K562 (cell line): ENCODE measurements at regions not wholly inside any gene's neighbourhood (a gene's known extent, or its start where the extent isn't known, plus 50 kb on each side); places are given as distances from the start of the nearest gene placed in this dataset.

ENCODE experiments used
- ATAC-seq: fragments of 200-7000 bp; cut with Tn5 transposase; 3 replicates; pipeline ENCODE4 v1.9.1; 2020; ENCODE audit warnings: moderate library complexity
- BruUV-seq: library from RNA; stranded (reverse); fragments of 400-500 nt; replicated peaks from 2 replicates; lab custom pipeline; 2021; lab: Mats Ljungman, UMichigan
- CTCF ChIA-PET: fragments of 300-600 bp; formaldehyde crosslinking; extraction: SDS; loops from one replicate; lab custom pipeline; 2021; ENCODE audit warnings: low intra/inter-chr PET ratio; lab: Yijun Ruan, JAX
- POLR2A ChIA-PET: fragments of 300-600, 350-650 bp; sonication (Branson Sonifier 250); formaldehyde crosslinking; extraction: SDS; loops from one replicate; lab custom pipeline; 2021; ENCODE audit warnings: antibody characterized with exemption, inconsistent platforms; lab: Yijun Ruan, JAX
- DNase-seq, 4 experiments: peaks; one replicate each; pipeline versions ENCODE4 v3.0.0 to v3.0.0-alpha.2; 2011 to 2018; ENCODE audit warnings: low spot score in 3 of 4, mixed read lengths in 3 of 4; ENCODE audit errors: extremely low read depth in 1 of 4
- FAIRE-seq: peaks from 2 replicates; lab custom pipeline; 2011; peaks lifted over from hg19 to GRCh38; lab: Jason Lieb, UNC
- H2AFZ ChIP-seq: 2 replicates; pipeline ENCODE4 v1.6.0; 2011; ENCODE audit warnings: low read depth, low read length, control low read depth, inconsistent platforms
- H3K27ac ChIP-seq: fragments of 200-600 bp; 3 replicates; pipeline ENCODE4 v1.8.0; 2011; ENCODE audit warnings: low read depth, mild to moderate bottlenecking, control low read depth, inconsistent platforms, low read length, moderate library complexity, mixed read lengths; ENCODE audit errors: extremely low read depth
- H3K27me3 ChIP-seq, 2 experiments: fragments of 300-600 bp in 1 of 2; 2 replicates in 1 of 2; 3 replicates in 1 of 2; pipeline versions ENCODE4 v1.6.0 to v1.8.0; 2011; ENCODE audit warnings: inconsistent platforms in 2 of 2, low read length in 2 of 2, mild to moderate bottlenecking in 1 of 2, mixed read lengths in 1 of 2, moderate library complexity in 1 of 2; ENCODE audit not compliant: control insufficient read depth in 2 of 2, insufficient read depth in 2 of 2
- H3K36me3 ChIP-seq: fragments of 300-600 bp; 3 replicates; pipeline ENCODE4 v1.8.0; 2011; ENCODE audit warnings: mild to moderate bottlenecking, low read length, inconsistent platforms; ENCODE audit not compliant: control insufficient read depth, insufficient read depth
- H3K4me1 ChIP-seq, 2 experiments: fragments of 200-600 bp in 1 of 2; replicated peaks in 1 of 2; 2 replicates in 1 of 2; 3 replicates in 1 of 2; pipeline versions ENCODE4 v1.5.1 to v1.8.0; 2011; ENCODE audit warnings: inconsistent platforms in 2 of 2, low read length in 2 of 2, mild to moderate bottlenecking in 1 of 2, mixed read lengths in 1 of 2, moderate library complexity in 1 of 2; ENCODE audit not compliant: control insufficient read depth in 2 of 2, insufficient read depth in 2 of 2
- H3K4me2 ChIP-seq: 2 replicates; pipeline ENCODE4 v1.6.1; 2011; ENCODE audit warnings: low read length, control low read depth, inconsistent platforms, mixed read lengths; ENCODE audit not compliant: insufficient read depth
- H3K4me3 ChIP-seq: fragments of 200-600 bp; sonication (generic), shearing (Covaris generic); 2 replicates; pipeline ENCODE4 v1.5.1; 2016; ENCODE audit warnings: control low read depth, inconsistent platforms
- H3K79me2 ChIP-seq: fragments of 200-600 bp; 3 replicates; pipeline ENCODE4 v1.8.0; 2011; ENCODE audit warnings: low read length, inconsistent platforms; ENCODE audit not compliant: control insufficient read depth, insufficient read depth
- H3K9ac ChIP-seq, 2 experiments: 2 replicates each; pipeline versions ENCODE4 v1.6.0 to v1.6.1; 2011; ENCODE audit warnings: low read depth in 2 of 2, low read length in 2 of 2, control low read depth in 1 of 2, inconsistent platforms in 1 of 2, mild to moderate bottlenecking in 1 of 2, mixed read lengths in 1 of 2; ENCODE audit not compliant: insufficient read depth in 1 of 2
- H3K9me1 ChIP-seq: one replicate; pipeline ENCODE4 v1.6.0; 2011; ENCODE audit warnings: inconsistent platforms, mild to moderate bottlenecking, low read length, moderate library complexity; ENCODE audit not compliant: control insufficient read depth, insufficient read depth
- H3K9me3 ChIP-seq: replicated peaks from 2 replicates; pipeline ENCODE4 v1.5.1; 2011; ENCODE audit warnings: low read depth, low read length, inconsistent platforms; ENCODE audit not compliant: control insufficient read depth, insufficient read depth
- H4K20me1 ChIP-seq: replicated peaks from 2 replicates; pipeline ENCODE4 v1.6.1; 2011; ENCODE audit warnings: low read length, inconsistent platforms, mixed read lengths; ENCODE audit not compliant: control insufficient read depth, insufficient read depth
- ADNP ChIP-seq: fragments of 200-800 bp; sonication (Bioruptor generic); IDR thresholded peaks from 2 replicates; pipeline ENCODE4 v1.6.1; 2016; ENCODE audit warnings: missing genetic modification characterization, missing compliant biosample characterization
- ARID1B ChIP-seq: fragments of 450-650 bp; IDR thresholded peaks from 2 replicates; pipeline ENCODE4 v1.6.1; 2016; ENCODE audit warnings: antibody characterized with exemption, mild to moderate bottlenecking, inconsistent platforms
- C11orf30 ChIP-seq: fragments of 450-650 bp; IDR thresholded peaks from 2 replicates; pipeline ENCODE4 v1.6.1; 2016; ENCODE audit warnings: low read depth, mild to moderate bottlenecking
- CC2D1A ChIP-seq: fragments of 450-650 bp; IDR thresholded peaks from 2 replicates; pipeline ENCODE4 v1.6.1; 2017; ENCODE audit warnings: mild to moderate bottlenecking
- COPS2 ChIP-seq: fragments of 450-650 bp; conservative IDR thresholded peaks from 2 replicates; pipeline ENCODE4 v1.6.1; 2016; ENCODE audit warnings: mild to moderate bottlenecking, moderate library complexity
- ETS2 ChIP-seq: IDR thresholded peaks from 2 replicates; pipeline ENCODE4 v1.6.1; 2016; ENCODE audit warnings: borderline replicate concordance, missing genetic modification characterization, mild to moderate bottlenecking, moderate library complexity, missing compliant biosample characterization; ENCODE audit not compliant: poor library complexity, severe bottlenecking
- FOSL1 ChIP-seq: fragments of 200-800 bp; sonication (Bioruptor generic); conservative IDR thresholded peaks from 2 replicates; pipeline ENCODE4 v1.6.1; 2016; ENCODE audit warnings: missing genetic modification characterization, missing compliant biosample characterization
- HOMEZ ChIP-seq: fragments of 250-450 bp; sonication (Bioruptor Pico); IDR thresholded peaks from 2 replicates; pipeline ENCODE4 v1.4.0; 2020; ENCODE audit warnings: mild to moderate bottlenecking, moderate library complexity
- ILF3 ChIP-seq: fragments of 450-650 bp; IDR thresholded peaks from 2 replicates; pipeline ENCODE4 v1.6.1; 2018; ENCODE audit warnings: antibody characterized with exemption, mild to moderate bottlenecking, moderate library complexity, borderline replicate concordance
- KAT8 ChIP-seq: fragments of 450-650 bp; IDR thresholded peaks from 2 replicates; pipeline ENCODE4 v1.6.1; 2016; ENCODE audit warnings: low read depth, mild to moderate bottlenecking
- MAFK ChIP-seq: IDR thresholded peaks from 2 replicates; pipeline ENCODE4 v1.6.1; 2011; ENCODE audit warnings: low read length, improper control_type of control experiment
- MBD1 ChIP-seq: fragments of 250-450 bp; sonication (Bioruptor Pico); IDR thresholded peaks from 2 replicates; pipeline ENCODE4 v1.8.0; 2022; ENCODE audit warnings: inconsistent platforms
- NRF1 ChIP-seq, 2 experiments: fragments of 450-650 bp; IDR thresholded peaks in 1 of 2; conservative IDR thresholded peaks in 1 of 2; 2 replicates each; pipeline ENCODE4 v1.6.1; 2014; ENCODE audit warnings: mild to moderate bottlenecking in 2 of 2
- PPARD ChIP-seq: fragments of 250-450 bp; sonication (Bioruptor Pico); IDR thresholded peaks from 2 replicates; pipeline ENCODE4 v1.8.0; 2022; ENCODE audit warnings: inconsistent platforms, mild to moderate bottlenecking, moderate library complexity
- SNAPC5 ChIP-seq: fragments of 250-450 bp; sonication (Bioruptor Pico); IDR thresholded peaks from 2 replicates; pipeline ENCODE4 v1.8.0; 2021; ENCODE audit warnings: moderate library complexity, mild to moderate bottlenecking, inconsistent platforms
- SRSF1 ChIP-seq: fragments of 200-400 bp; formaldehyde crosslinking; IDR thresholded peaks from 2 replicates; pipeline ENCODE4 v1.6.1; 2017; ENCODE audit warnings: mild to moderate bottlenecking, low read depth, low read length, moderate library complexity
- ZNF511 ChIP-seq: sonication (generic); formaldehyde crosslinking; IDR thresholded peaks from 2 replicates; pipeline ENCODE4 v1.8.0; 2022; ENCODE audit warnings: mild to moderate bottlenecking, missing genetic modification reagents
- WGBS: fragments of 100-300 bp; shearing (Covaris generic); methylation state at CpG from one replicate; pipeline ENCODE4 v1.1.6; 2016; ENCODE audit warnings: low coverage, mixed read lengths; ENCODE audit not compliant: insufficient coverage; ENCODE audit errors: missing lambda C conversion rate; 5-methylcytosine and 5-hydroxymethylcytosine counted together
- in situ Hi-C: fragments of 300-500 bp; cut with MboI; formaldehyde crosslinking; loops from 4 replicates; pipeline ENCODE4 v1.15.0; 2018; ENCODE audit warnings: inconsistent platforms, mixed read lengths
- intact Hi-C: fragments of 100-400 bp; cut with micrococcal nuclease; formaldehyde crosslinking; loops from 2 replicates; pipeline ENCODE4 v1.14.2; 2022

- no peaks in the 10 kb centered on the region; the same call in 1 of the 2 replicates for H3K9me3 ChIP-seq
- in situ Hi-C loops (no loop called here), intact Hi-C loops (no loop called here)
- CTCF ChIA-PET = no interaction called here
- no peak for ATAC-seq
- DNase-seq = no peak
- FAIRE-seq = no peak
- no peaks in the 10 kb centered on the region for H3K4me1 ChIP-seq
- WGBS = 0% methylated on average over 3 of the region's 3 CpGs
- H3K36me3 ChIP-seq = no peaks in the 10 kb centered on the region
- H3K4me2 ChIP-seq = no peak overlapping the region
- no peaks in the 10 kb centered on the region for H3K79me2 ChIP-seq
- no peak overlapping the region for H2AFZ ChIP-seq
- TF ChIP-seq NRF1 (conservative IDR thresholded peaks at IDR 0.05 in 1 of 2, IDR thresholded peaks at IDR 0.05 in 1 of 2) (no peak), ADNP (tag) (no peak), FOSL1 (tag) (no peak), ARID1B (no peak), ZNF511 (CRISPR knock-in tag) (no peak), CC2D1A (no peak), MBD1 (no peak), SNAPC5 (CRISPR knock-in tag) (no peak), SRSF1 (no peak), ILF3 (no peak), COPS2 (no peak), HOMEZ (CRISPR knock-in tag) (no peak), KAT8 (no peak), PPARD (CRISPR knock-in tag) (no peak), MAFK (no peak), C11orf30 (no peak), ETS2 (tag) (no peak)
- H4K20me1 ChIP-seq = no peaks in the 10 kb centered on the region
- H3K27me3 ChIP-seq = no peaks in the 10 kb centered on the region
- POLR2A ChIA-PET = no interaction called here
- BruUV-seq = no TSS peak
- no peak overlapping the region for H3K9ac ChIP-seq
- H3K27ac ChIP-seq = no peak overlapping the region
- no peaks in the 10 kb centered on the region for H3K9me1 ChIP-seq
- no peak overlapping the region for H3K4me3 ChIP-seq
These were observed 139.5 kb upstream of the FERD3L start for GRCh38 chr7:19284596-19285300.
